ENCODE measurements at regions not wholly inside any gene's neighbourhood (a gene's known extent, or its start where the extent isn't known, plus 50 kb on each side); places are given as distances from the start of the nearest gene placed in this dataset.
"Not testable (repeated sequence)": the region's sequence is repeated elsewhere in the genome, so short reads cannot be mapped to it uniquely, and the experiment has no call there.

GRCh38 chr20:60096166-60096565, 137.9 kb downstream of the CDH26 start:
- DNase-seq (ENCODE audit: low read depth in 2 of 2): no peak

GRCh38 chr20:60097285-60097684, 139.1 kb downstream of the CDH26 start:
- DNase-seq (ENCODE audit: low read depth in 2 of 2): no peak

- DNase-seq (ENCODE audit: low read depth in 2 of 2): no peak
These were observed 142.6 kb downstream of the CDH26 start for GRCh38 chr20:60100780-60101179.

GRCh38 chr20:60101201-60101890, 143.1 kb downstream of the CDH26 start:
- DNase-seq (ENCODE audit: low read depth in 2 of 2): no peak

GRCh38 chr20:60101891-60102281, 143.7 kb downstream of the CDH26 start:
- DNase-seq (ENCODE audit: low read depth in 2 of 2): no peak

- DNase-seq (ENCODE audit: low read depth in 2 of 2): no peak
These were observed 144.5 kb downstream of the CDH26 start for GRCh38 chr20:60102665-60103210.

- no peak for DNase-seq (ENCODE audit: low read depth in 2 of 2)
These were observed 147.0 kb downstream of the CDH26 start for GRCh38 chr20:60104993-60105803.

GRCh38 chr20:60106186-60106585, 148.0 kb downstream of the CDH26 start:
- DNase-seq (ENCODE audit: low read depth in 2 of 2): not testable (repeated sequence)

GRCh38 chr20:60107621-60108390, 149.6 kb downstream of the CDH26 start:
- DNase-seq (ENCODE audit: low read depth in 2 of 2): no peak

- DNase-seq (ENCODE audit: low read depth in 2 of 2): no peak
These were observed 150.2 kb downstream of the CDH26 start for GRCh38 chr20:60108397-60108796.

GRCh38 chr20:60113024-60113724, 155.0 kb downstream of the CDH26 start:
- no peak for DNase-seq (ENCODE audit: low read depth in 2 of 2)

- no peak for DNase-seq (ENCODE audit: low read depth in 2 of 2)
These were observed 155.5 kb downstream of the CDH26 start for GRCh38 chr20:60113771-60114170.

GRCh38 chr20:60115451-60115850, 157.2 kb downstream of the CDH26 start:
- DNase-seq (ENCODE audit: low read depth in 2 of 2): no peak

- DNase-seq (ENCODE audit: low read depth in 2 of 2): no peak
These were observed 158.1 kb downstream of the CDH26 start for GRCh38 chr20:60116128-60116909.

- no peak for DNase-seq (ENCODE audit: low read depth in 2 of 2)
These were observed 158.8 kb downstream of the CDH26 start for GRCh38 chr20:60117065-60117464.

- DNase-seq (ENCODE audit: low read depth in 2 of 2): no peak
These were observed 163.7 kb downstream of the CDH26 start for GRCh38 chr20:60121903-60122302.

- no peak for DNase-seq (ENCODE audit: low read depth in 2 of 2)
These were observed 164.4 kb downstream of the CDH26 start for GRCh38 chr20:60122671-60123070.

GRCh38 chr20:60123096-60123495, 164.9 kb downstream of the CDH26 start:
- no peak for DNase-seq (ENCODE audit: low read depth in 2 of 2)

- DNase-seq (ENCODE audit: low read depth in 2 of 2): no peak
These were observed 165.4 kb downstream of the CDH26 start for GRCh38 chr20:60123652-60124051.

GRCh38 chr20:60124776-60125381, 166.7 kb downstream of the CDH26 start:
- DNase-seq (ENCODE audit: low read depth in 2 of 2): no peak

Measured in stimulated activated CD8-positive, alpha-beta memory T cell treated with anti-CD3 and anti-CD28 coated beads, Interleukin-2, amount 100 ng/mL, for 48 hours (primary cell).